Osteoblast (primary cell): ENCODE measurements at regions not wholly inside any gene's neighbourhood (a gene's known extent, or its start where the extent isn't known, plus 50 kb on each side); places are given as distances from the start of the nearest gene placed in this dataset.

Experiments used
- DNase-seq: peaks from one replicate; pipeline ENCODE4 v3.0.0; 2011; ENCODE audit warnings: low spot score, mixed read lengths; ENCODE audit not compliant: insufficient read length; ENCODE audit errors: missing footprints
- H2AFZ ChIP-seq: 2 replicates; pipeline ENCODE4 v1.6.0; 2011; ENCODE audit warnings: mild to moderate bottlenecking, low read length
- H3K27ac ChIP-seq: 2 replicates; pipeline ENCODE4 v1.5.1; 2011; ENCODE audit warnings: mild to moderate bottlenecking, low read depth, low read length, moderate library complexity
- H3K27me3 ChIP-seq: 2 replicates; pipeline ENCODE4 v1.6.0; 2012; ENCODE audit warnings: mild to moderate bottlenecking, control low read depth, inconsistent platforms, low read length, moderate library complexity; ENCODE audit not compliant: insufficient read depth
- H3K36me3 ChIP-seq: 2 replicates; pipeline ENCODE4 v1.5.1; 2011; ENCODE audit warnings: mild to moderate bottlenecking, low read length, control low read depth, moderate library complexity; ENCODE audit not compliant: insufficient read depth
- H3K4me1 ChIP-seq: 2 replicates; pipeline ENCODE4 v1.5.1; 2011; ENCODE audit warnings: mild to moderate bottlenecking, low read length, control low read depth, moderate library complexity; ENCODE audit not compliant: insufficient read depth
- H3K4me2 ChIP-seq: 2 replicates; pipeline ENCODE4 v1.6.0; 2011; ENCODE audit warnings: mild to moderate bottlenecking, low read length; ENCODE audit not compliant: insufficient read depth
- H3K4me3 ChIP-seq: fragments of 200-600 bp; sonication (generic); 3 replicates; pipeline ENCODE4 v1.5.1; 2012; ENCODE audit warnings: mild to moderate bottlenecking, low read length, inconsistent platforms; ENCODE audit not compliant: insufficient read depth
- H3K79me2 ChIP-seq: 2 replicates; pipeline ENCODE4 v1.6.0; 2012; ENCODE audit warnings: mild to moderate bottlenecking, low read length, control low read depth, inconsistent platforms; ENCODE audit not compliant: insufficient read depth
- H3K9me3 ChIP-seq: 2 replicates; pipeline ENCODE4 v1.5.1; 2011; ENCODE audit warnings: low read depth, low read length, control low read depth
- H4K20me1 ChIP-seq: 2 replicates; pipeline ENCODE4 v1.6.0; 2012; ENCODE audit warnings: mild to moderate bottlenecking, low read length, control low read depth; ENCODE audit not compliant: insufficient read depth
- TF ChIP-seq, protein P1 (sequence below): IDR thresholded peaks from 2 replicates; pipeline ENCODE4 v1.5.1; 2011; ENCODE audit warnings: mild to moderate bottlenecking, low read depth, low read length, moderate library complexity; ENCODE audit errors: extremely low read depth

DNA sequence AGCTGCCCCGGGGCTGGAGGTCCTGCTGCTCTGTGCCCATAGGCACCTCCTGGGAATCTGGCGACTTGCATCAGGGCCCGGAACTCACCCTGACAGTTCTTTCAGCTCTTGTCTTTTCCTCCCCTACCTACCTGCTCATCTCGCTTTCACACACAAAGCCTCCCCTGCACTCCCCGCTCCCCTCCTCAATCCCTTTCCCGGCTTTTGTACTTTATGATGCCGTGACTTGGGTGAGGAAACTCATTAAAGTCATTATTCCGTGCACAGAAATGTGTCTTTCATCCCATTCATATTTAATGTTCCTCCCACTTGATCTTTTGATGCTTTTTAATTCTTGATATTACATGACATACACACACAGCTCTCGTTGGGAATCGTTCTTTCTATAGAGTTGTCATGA, 218.6 kb downstream of the RPS24 start:
- H3K4me1 ChIP-seq = peaks cover 58% of the 10 kb centered on the region
- no peaks in the 10 kb centered on the region for H3K27me3 ChIP-seq
- no peak overlapping the region for H3K27ac ChIP-seq
- H3K9me3 ChIP-seq = no peaks in the 10 kb centered on the region
- no peaks in the 10 kb centered on the region for H4K20me1 ChIP-seq
- H3K4me3 ChIP-seq = no peak overlapping the region
- H3K36me3 ChIP-seq = no peaks in the 10 kb centered on the region
- TF ChIP-seq, protein P1, sequence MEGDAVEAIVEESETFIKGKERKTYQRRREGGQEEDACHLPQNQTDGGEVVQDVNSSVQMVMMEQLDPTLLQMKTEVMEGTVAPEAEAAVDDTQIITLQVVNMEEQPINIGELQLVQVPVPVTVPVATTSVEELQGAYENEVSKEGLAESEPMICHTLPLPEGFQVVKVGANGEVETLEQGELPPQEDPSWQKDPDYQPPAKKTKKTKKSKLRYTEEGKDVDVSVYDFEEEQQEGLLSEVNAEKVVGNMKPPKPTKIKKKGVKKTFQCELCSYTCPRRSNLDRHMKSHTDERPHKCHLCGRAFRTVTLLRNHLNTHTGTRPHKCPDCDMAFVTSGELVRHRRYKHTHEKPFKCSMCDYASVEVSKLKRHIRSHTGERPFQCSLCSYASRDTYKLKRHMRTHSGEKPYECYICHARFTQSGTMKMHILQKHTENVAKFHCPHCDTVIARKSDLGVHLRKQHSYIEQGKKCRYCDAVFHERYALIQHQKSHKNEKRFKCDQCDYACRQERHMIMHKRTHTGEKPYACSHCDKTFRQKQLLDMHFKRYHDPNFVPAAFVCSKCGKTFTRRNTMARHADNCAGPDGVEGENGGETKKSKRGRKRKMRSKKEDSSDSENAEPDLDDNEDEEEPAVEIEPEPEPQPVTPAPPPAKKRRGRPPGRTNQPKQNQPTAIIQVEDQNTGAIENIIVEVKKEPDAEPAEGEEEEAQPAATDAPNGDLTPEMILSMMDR = no peak
- no peaks in the 10 kb centered on the region for H3K79me2 ChIP-seq
- no peak overlapping the region for H3K4me2 ChIP-seq
- H2AFZ ChIP-seq = no peak overlapping the region
- no peak for DNase-seq

DNA sequence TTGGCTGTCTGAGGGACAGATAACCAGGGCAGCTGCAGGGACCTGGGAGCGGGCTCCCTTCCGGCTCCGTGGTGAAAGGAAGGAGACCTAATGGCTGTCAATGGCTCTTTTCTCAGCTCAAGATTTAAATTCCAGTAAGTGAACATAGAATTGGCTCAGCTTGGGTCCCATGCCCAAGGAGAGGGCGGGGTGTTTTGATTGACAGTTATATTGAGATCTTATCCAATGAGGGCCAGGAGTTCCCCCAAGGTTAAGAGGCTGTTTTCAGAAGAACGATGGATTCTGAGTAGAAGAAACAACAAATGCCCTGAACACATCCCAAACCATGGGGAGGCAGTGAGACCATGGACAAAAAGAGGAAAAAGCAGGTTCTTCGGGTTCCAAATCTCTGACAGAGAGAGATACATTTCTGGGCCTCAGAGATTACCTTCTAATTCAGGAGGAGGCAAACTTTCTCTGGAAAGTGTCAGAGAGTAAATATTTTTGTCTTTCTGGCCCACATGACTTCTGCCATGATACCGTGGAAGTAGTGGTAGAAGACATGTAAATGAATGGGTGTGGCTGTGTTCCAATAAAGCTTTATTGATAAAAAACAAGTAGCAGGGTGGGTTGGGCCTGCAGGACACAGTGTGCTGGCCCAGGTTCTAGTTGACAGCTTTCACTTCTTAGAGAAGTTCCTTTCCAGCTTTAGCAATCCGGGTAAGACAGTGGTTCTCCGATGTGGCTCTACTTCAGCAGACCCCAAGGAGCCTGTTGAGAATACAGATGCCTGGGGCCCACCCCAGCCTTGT, 219.6 kb downstream of the RPS24 start:
- H3K36me3 ChIP-seq = no peaks in the 10 kb centered on the region
- DNase-seq = no peak
- no peak overlapping the region for H3K4me2 ChIP-seq
- H3K4me1 ChIP-seq = peaks cover 53% of the 10 kb centered on the region
- H4K20me1 ChIP-seq = no peaks in the 10 kb centered on the region
- no peak overlapping the region for H2AFZ ChIP-seq
- H3K27ac ChIP-seq = peak overlapping the region; percentile 95
- no peaks in the 10 kb centered on the region for H3K79me2 ChIP-seq
- no peaks in the 10 kb centered on the region for H3K9me3 ChIP-seq
- no peaks in the 10 kb centered on the region for H3K27me3 ChIP-seq
- no peak overlapping the region for H3K4me3 ChIP-seq
- TF ChIP-seq, protein P1 = no peak

DNA sequence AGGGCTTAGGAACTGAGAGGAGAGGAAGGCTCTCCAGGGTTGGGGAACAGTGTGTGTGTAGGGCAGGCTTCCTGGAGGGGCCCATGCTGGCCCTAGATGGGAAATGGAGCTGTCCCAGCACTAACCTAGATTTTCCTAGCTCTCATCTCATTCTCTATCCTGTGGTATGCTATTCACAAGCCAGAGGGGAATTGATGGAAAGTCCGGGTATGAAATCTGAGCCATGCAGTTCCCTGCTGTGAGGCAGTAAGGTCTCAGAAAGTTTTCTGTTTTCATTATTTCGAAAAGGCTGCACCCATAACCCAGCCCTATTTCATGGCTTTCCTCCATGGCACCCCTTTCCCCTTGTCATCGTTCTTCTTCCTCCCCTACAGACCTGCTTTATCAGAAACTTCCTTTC, 220.3 kb downstream of the RPS24 start:
- Histone ChIP-seq H2AFZ (peak overlapping the region; percentile 36), H3K36me3 (no peaks in the 10 kb centered on the region), H3K9me3 (no peaks in the 10 kb centered on the region), H3K27ac (peak overlapping the region; percentile 95), H4K20me1 (no peaks in the 10 kb centered on the region), H3K4me3 (no peak overlapping the region), H3K27me3 (no peaks in the 10 kb centered on the region), H3K79me2 (no peaks in the 10 kb centered on the region), H3K4me2 (no peak overlapping the region), H3K4me1 (peaks cover 45% of the 10 kb centered on the region)
- no peak for DNase-seq
- TF ChIP-seq, protein P1 = no peak

DNA sequence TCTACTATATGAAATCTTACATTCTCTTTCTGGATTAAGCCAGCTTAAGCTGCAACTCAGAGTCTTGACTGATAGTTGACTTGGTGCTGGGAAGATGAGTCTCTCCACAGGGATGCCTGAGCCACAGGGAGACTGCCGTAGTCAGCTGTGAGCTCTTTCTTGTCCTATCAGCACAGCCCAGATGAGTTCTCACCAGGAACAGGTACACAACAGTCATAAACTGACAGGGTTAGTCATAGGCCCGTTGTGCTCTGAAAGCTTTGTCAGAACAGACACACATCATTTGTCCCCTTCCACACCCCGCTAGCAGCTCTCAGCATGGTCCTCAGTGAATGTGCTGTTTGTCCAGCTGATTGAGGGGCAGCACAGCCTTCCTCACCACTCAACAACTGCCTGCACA, 221.6 kb downstream of the RPS24 start:
- no peak overlapping the region for H3K4me2 ChIP-seq

More for the DNA sequence above, 221.6 kb downstream of the RPS24 start:
- Histone ChIP-seq H3K4me1 (peaks cover 34% of the 10 kb centered on the region), H4K20me1 (no peaks in the 10 kb centered on the region), H3K9me3 (no peaks in the 10 kb centered on the region), H3K79me2 (no peaks in the 10 kb centered on the region), H3K27ac (peak overlapping the region; percentile 95), H3K27me3 (no peaks in the 10 kb centered on the region), H3K4me3 (no peak overlapping the region), H2AFZ (peak overlapping the region; percentile 1), H3K36me3 (no peaks in the 10 kb centered on the region)
- TF ChIP-seq, protein P1 = no peak
- DNase-seq = no peak
